WTC11 (cell line): ENCODE measurements at regions not wholly inside any gene's neighbourhood (a gene's known extent, or its start where the extent isn't known, plus 50 kb on each side); places are given as distances from the start of the nearest gene placed in this dataset.

Source experiments
- ATAC-seq: fragments of 200-7000 bp; cut with Tn5 transposase; 2 replicates; pipeline ENCODE4 v1.10.0; 2021; ENCODE audit warnings: mild to moderate bottlenecking, moderate library complexity
- CTCF ChIA-PET: fragments of 300-600 bp; sonication (Branson Sonifier 250); formaldehyde crosslinking; loops from one replicate; lab custom pipeline; 2021; ENCODE audit warnings: antibody characterized with exemption; lab: Charles Lee
- POLR2A ChIA-PET: fragments of 350-600 bp; sonication (Branson Sonifier 250); formaldehyde crosslinking; loops from one replicate; lab custom pipeline; 2021; ENCODE audit warnings: antibody characterized with exemption; lab: Charles Lee
- DNase-seq: peaks from one replicate; pipeline ENCODE4 v3.0.0; 2021; ENCODE audit warnings: low spot score
- H3K27ac Mint-ChIP-seq: 2 replicates; pipeline ENCODE4 v1.8.0; 2021; ENCODE audit warnings: mixed read lengths
- H3K27me3 Mint-ChIP-seq: 2 replicates; pipeline ENCODE4 v1.8.0; 2021; ENCODE audit warnings: low read depth, mild to moderate bottlenecking, moderate library complexity, mixed read lengths
- H3K36me3 Mint-ChIP-seq: 2 replicates; pipeline ENCODE4 v1.8.0; 2021; ENCODE audit warnings: mixed read lengths
- H3K4me1 Mint-ChIP-seq: 2 replicates; pipeline ENCODE4 v1.8.0; 2022; ENCODE audit warnings: mixed read lengths
- H3K4me3 Mint-ChIP-seq: 2 replicates; pipeline ENCODE4 v1.8.0; 2021; ENCODE audit warnings: mild to moderate bottlenecking, moderate library complexity, mixed read lengths
- H3K9me3 Mint-ChIP-seq: 2 replicates; pipeline ENCODE4 v1.8.0; 2021; ENCODE audit warnings: mixed read lengths
- CREM ChIP-seq: sonication (generic); formaldehyde crosslinking; IDR thresholded peaks from 2 replicates; pipeline ENCODE4 v1.8.1; 2022; ENCODE audit warnings: mild to moderate bottlenecking, missing genetic modification reagents, moderate library complexity
- FOXJ3 ChIP-seq: sonication (generic); formaldehyde crosslinking; IDR thresholded peaks from 2 replicates; pipeline ENCODE4 v1.9.0; 2021; ENCODE audit warnings: missing genetic modification reagents, mild to moderate bottlenecking, borderline replicate concordance
- GABPB1 ChIP-seq: sonication (generic); formaldehyde crosslinking; IDR thresholded peaks from 2 replicates; pipeline ENCODE4 v1.8.1; 2023; ENCODE audit warnings: mild to moderate bottlenecking, missing genetic modification reagents
- GTF2I ChIP-seq: fragments of 250-450 bp; sonication (Bioruptor Pico); conservative IDR thresholded peaks from 2 replicates; pipeline ENCODE4 v1.4.0; 2021; ENCODE audit warnings: mild to moderate bottlenecking
- HMGA2 ChIP-seq: fragments of 250-450 bp; sonication (Bioruptor Pico); IDR thresholded peaks from 2 replicates; pipeline ENCODE4 v1.4.0; 2021; ENCODE audit warnings: mild to moderate bottlenecking, moderate library complexity
- JAZF1 ChIP-seq: fragments of 250-450 bp; sonication (Bioruptor Pico); IDR thresholded peaks from 2 replicates; pipeline ENCODE4 v1.9.0; 2021; ENCODE audit warnings: moderate library complexity, mild to moderate bottlenecking, inconsistent platforms
- NR2C2 ChIP-seq: sonication (generic); formaldehyde crosslinking; IDR thresholded peaks from 2 replicates; pipeline ENCODE4 v1.8.0; 2022; ENCODE audit warnings: mild to moderate bottlenecking, missing genetic modification reagents
- OVOL2 ChIP-seq: fragments of 250-450 bp; sonication (Bioruptor Pico); IDR thresholded peaks from 2 replicates; pipeline ENCODE4 v1.9.0; 2021; ENCODE audit warnings: mild to moderate bottlenecking, borderline replicate concordance
- RORB ChIP-seq: fragments of 250-450 bp; sonication (Bioruptor Pico); IDR thresholded peaks from 2 replicates; pipeline ENCODE4 v1.9.0; 2021; ENCODE audit warnings: mild to moderate bottlenecking
- SMAD4 ChIP-seq: sonication (generic); formaldehyde crosslinking; IDR thresholded peaks from 2 replicates; pipeline ENCODE4 v1.8.0; 2022; ENCODE audit warnings: mild to moderate bottlenecking, missing genetic modification reagents
- TEAD1 ChIP-seq: sonication (generic); formaldehyde crosslinking; IDR thresholded peaks from 2 replicates; pipeline ENCODE4 v1.8.0; 2022; ENCODE audit warnings: mild to moderate bottlenecking, missing genetic modification reagents
- TP53 ChIP-seq: sonication (generic); formaldehyde crosslinking; IDR thresholded peaks from 2 replicates; pipeline ENCODE4 v1.8.1; 2023; ENCODE audit warnings: mild to moderate bottlenecking, missing genetic modification reagents
- ZNF138 ChIP-seq: sonication (generic); formaldehyde crosslinking; conservative IDR thresholded peaks from 2 replicates; pipeline ENCODE4 v1.8.1; 2022; ENCODE audit warnings: mild to moderate bottlenecking, moderate library complexity, missing genetic modification reagents
- ZNF232 ChIP-seq: sonication (generic); formaldehyde crosslinking; IDR thresholded peaks from 2 replicates; pipeline ENCODE4 v1.8.0; 2022; ENCODE audit warnings: mild to moderate bottlenecking, missing genetic modification reagents
- ZNF263 ChIP-seq: sonication (generic); formaldehyde crosslinking; IDR thresholded peaks from 2 replicates; pipeline ENCODE4 v1.8.1; 2022; ENCODE audit warnings: low read depth, mild to moderate bottlenecking, moderate library complexity, missing genetic modification reagents
- ZNF416 ChIP-seq: fragments of 250-450 bp; sonication (Bioruptor Pico); IDR thresholded peaks from 2 replicates; pipeline ENCODE4 v1.9.0; 2021; ENCODE audit warnings: mild to moderate bottlenecking, inconsistent platforms
- ZNF423 ChIP-seq: fragments of 250-450 bp; sonication (Bioruptor Pico); IDR thresholded peaks from 2 replicates; pipeline ENCODE4 v2.1.2; 2022; ENCODE audit warnings: mild to moderate bottlenecking, moderate library complexity
- ZNF671 ChIP-seq: fragments of 250-450 bp; sonication (Bioruptor Pico); IDR thresholded peaks from 2 replicates; pipeline ENCODE4 v1.8.0; 2021; ENCODE audit warnings: mild to moderate bottlenecking
- TF ChIP-seq, protein P1 (sequence below): sonication (generic); formaldehyde crosslinking; IDR thresholded peaks from 2 replicates; pipeline ENCODE4 v1.8.1; 2022; ENCODE audit warnings: mild to moderate bottlenecking, moderate library complexity, missing genetic modification reagents
- TF ChIP-seq, protein P2 (sequence below): sonication (generic); formaldehyde crosslinking; IDR thresholded peaks from 2 replicates; pipeline ENCODE4 v1.8.0; 2022; ENCODE audit warnings: mild to moderate bottlenecking, missing genetic modification reagents
- TF ChIP-seq, protein P3 (sequence below): sonication (generic); formaldehyde crosslinking; IDR thresholded peaks from 2 replicates; pipeline ENCODE4 v1.8.0; 2022; ENCODE audit warnings: mild to moderate bottlenecking, missing genetic modification reagents
- TF ChIP-seq, protein P4 (sequence below): fragments of 250-450 bp; sonication (Bioruptor Pico); IDR thresholded peaks from 2 replicates; pipeline ENCODE4 v1.9.0; 2021; ENCODE audit warnings: moderate library complexity, mild to moderate bottlenecking, inconsistent platforms, borderline replicate concordance
- TF ChIP-seq, protein P5 (sequence below): sonication (generic); formaldehyde crosslinking; IDR thresholded peaks from 2 replicates; pipeline ENCODE4 v1.8.1; 2023; ENCODE audit warnings: mild to moderate bottlenecking, missing genetic modification reagents

DNA sequence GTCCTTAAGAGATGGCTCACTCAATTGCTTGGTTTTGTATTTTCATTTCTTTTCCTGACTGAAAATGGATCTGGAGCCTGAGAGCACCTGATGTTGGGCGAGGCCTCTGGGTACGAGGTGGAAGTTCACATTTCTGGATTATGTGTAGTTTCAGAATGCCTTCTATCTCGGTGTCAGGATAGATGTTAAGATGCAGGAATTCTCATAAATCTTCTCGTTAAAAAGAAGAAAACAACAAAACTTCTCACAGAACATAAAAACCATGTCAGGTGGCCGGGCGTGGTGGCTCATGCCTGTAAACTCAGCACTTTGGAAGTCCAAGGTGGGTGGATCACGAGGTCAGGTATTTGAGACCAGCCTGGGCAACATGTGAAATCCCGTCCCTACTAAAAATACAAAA, 101.8 kb downstream of the RHOU start:
- H3K27ac Mint-ChIP-seq: no peak overlapping the region
- TF ChIP-seq FOXJ3 (CRISPR knock-in tag) (no peak), ZNF138 (CRISPR knock-in tag) (no peak), ZNF232 (CRISPR knock-in tag) (no peak), RORB (no peak), NR2C2 (CRISPR knock-in tag) (no peak), HMGA2 (CRISPR knock-in tag) (no peak), ZNF671 (CRISPR knock-in tag) (no peak), ZNF263 (CRISPR knock-in tag) (no peak)
- TF ChIP-seq, protein P1, sequence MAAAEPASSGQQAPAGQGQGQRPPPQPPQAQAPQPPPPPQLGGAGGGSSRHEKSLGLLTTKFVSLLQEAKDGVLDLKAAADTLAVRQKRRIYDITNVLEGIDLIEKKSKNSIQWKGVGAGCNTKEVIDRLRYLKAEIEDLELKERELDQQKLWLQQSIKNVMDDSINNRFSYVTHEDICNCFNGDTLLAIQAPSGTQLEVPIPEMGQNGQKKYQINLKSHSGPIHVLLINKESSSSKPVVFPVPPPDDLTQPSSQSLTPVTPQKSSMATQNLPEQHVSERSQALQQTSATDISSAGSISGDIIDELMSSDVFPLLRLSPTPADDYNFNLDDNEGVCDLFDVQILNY: no peak
- TF ChIP-seq, protein P2, sequence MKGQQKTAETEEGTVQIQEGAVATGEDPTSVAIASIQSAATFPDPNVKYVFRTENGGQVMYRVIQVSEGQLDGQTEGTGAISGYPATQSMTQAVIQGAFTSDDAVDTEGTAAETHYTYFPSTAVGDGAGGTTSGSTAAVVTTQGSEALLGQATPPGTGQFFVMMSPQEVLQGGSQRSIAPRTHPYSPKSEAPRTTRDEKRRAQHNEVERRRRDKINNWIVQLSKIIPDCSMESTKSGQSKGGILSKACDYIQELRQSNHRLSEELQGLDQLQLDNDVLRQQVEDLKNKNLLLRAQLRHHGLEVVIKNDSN (CRISPR knock-in tag): no peak
- TF ChIP-seq, all 79 proteins: peak for 0
- DNase-seq: no peak
- no peak overlapping the region for H3K4me3 Mint-ChIP-seq
- ATAC-seq: no peak
- no peaks in the 10 kb centered on the region; the same call in none of the 2 replicates for H3K9me3 Mint-ChIP-seq
- ChIA-PET CTCF (no interaction called here), POLR2A (interaction anchor here (1.7 kb wide), 1 partner anchor 12 kb away, joined by 5 read pairs; no protein-coding TSS in a partner anchor)
- H3K4me1 Mint-ChIP-seq: peaks cover 5% of the 10 kb centered on the region; the same call in 1 of the 2 replicates
- H3K27me3 Mint-ChIP-seq: no peaks in the 10 kb centered on the region; the same call in 1 of the 2 replicates
- H3K36me3 Mint-ChIP-seq: no peaks in the 10 kb centered on the region

DNA sequence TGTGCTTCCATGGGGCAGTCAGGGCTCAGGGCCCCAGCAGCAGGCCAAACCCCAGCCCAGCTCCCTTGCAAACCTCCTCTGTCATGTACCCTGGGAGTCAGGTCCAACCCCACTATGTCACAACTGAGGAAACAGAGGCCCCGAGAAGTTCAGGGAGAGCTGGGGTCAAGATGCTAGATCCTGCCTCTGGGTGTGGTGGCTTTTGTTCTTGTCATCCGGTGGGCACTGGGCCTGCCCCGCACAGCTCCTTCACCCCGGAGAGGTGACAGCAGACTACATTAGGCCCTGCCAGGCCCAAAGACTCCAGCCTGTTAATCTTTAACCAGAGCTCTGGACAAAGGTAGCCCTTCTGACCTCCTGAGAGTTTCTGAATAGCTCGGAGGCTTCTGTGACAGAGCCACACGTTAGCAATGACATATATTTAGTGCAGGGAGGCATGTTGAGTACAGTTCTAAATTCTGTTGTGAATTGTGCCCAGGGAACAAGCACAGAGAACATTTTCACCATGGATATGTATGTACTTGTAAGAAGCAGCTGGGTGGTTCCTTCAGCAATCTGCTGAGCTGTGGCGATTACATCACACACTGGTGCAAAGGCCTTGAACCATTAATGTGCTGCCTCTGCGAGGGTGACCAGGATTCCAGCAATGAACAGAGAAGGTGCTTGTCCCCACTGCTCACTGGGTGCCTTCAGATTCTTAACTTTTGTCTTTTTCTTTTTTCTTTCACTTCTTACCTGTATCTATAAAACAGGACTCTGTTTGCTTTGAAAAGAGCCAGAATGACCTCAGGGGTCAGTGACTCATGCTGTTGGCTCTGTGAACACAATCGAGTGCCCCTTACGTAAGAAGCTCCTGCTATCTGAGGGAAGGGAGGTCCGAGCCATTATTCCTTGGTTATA, 102.8 kb downstream of the RHOU start:
- Mint-ChIP-seq H3K27ac (no peak overlapping the region), H3K9me3 (peaks cover 8% of the 10 kb centered on the region), H3K27me3 (peaks cover 2% of the 10 kb centered on the region; the same call in 1 of the 2 replicates), H3K4me3 (no peak overlapping the region), H3K4me1 (peaks cover 5% of the 10 kb centered on the region; the same call in 1 of the 2 replicates), H3K36me3 (peaks cover 8% of the 10 kb centered on the region)
- ATAC-seq (no peak), DNase-seq (no peak)
- CTCF ChIA-PET: no interaction called here
- TF ChIP-seq TEAD1 (no peak), GABPB1 (CRISPR knock-in tag) (0 out of 2 replicates have a peak, but pooled peaks have one; percentile 61), CREM (CRISPR knock-in tag) (no peak)
- TF ChIP-seq, protein P3, sequence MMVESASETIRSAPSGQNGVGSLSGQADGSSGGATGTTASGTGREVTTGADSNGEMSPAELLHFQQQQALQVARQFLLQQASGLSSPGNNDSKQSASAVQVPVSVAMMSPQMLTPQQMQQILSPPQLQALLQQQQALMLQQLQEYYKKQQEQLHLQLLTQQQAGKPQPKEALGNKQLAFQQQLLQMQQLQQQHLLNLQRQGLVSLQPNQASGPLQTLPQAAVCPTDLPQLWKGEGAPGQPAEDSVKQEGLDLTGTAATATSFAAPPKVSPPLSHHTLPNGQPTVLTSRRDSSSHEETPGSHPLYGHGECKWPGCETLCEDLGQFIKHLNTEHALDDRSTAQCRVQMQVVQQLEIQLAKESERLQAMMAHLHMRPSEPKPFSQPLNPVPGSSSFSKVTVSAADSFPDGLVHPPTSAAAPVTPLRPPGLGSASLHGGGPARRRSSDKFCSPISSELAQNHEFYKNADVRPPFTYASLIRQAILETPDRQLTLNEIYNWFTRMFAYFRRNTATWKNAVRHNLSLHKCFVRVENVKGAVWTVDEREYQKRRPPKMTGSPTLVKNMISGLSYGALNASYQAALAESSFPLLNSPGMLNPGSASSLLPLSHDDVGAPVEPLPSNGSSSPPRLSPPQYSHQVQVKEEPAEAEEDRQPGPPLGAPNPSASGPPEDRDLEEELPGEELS (CRISPR knock-in tag): no peak
- POLR2A ChIA-PET: interaction anchor here (1.7 kb wide), 1 partner anchor 11 kb away, joined by 5 read pairs; no protein-coding TSS in a partner anchor

DNA sequence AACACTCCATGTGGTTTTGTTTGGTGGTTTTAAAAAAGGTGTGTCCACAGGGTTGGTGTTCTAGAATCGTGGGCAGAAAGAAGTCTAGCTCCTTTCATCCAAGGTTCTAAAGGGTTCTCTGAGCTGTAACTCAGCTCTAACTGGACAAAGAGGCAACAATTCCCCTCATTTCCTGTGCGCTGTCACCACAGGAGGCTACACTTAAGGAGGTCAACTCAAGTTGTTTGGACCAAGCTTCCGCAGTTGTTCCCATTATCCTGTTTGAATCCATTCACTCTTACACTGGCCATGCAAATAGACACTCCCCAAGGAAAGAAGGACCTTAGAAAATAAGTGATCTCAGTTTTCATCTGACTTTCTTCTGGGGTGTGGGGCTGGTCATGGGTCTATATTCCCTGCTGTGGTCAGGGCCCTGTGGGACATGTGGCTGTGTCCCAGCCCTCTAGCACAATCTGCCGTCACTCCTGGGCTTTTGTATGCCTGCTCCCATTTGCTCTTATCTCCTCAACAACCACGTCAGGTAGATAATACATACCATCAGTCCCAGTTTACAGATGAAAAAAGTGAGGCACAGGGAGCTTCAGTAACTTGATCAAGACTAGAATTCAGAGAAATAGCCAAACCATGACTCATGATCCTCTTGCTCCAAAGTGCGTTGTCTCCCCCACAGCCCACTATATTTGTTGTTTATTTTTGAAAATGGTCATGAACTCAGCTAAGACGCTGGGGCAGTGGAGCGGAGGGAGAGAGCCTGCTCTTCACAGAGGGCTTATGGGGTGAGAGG, 103.6 kb downstream of the RHOU start:
- Mint-ChIP-seq H3K4me1 (peaks cover 5% of the 10 kb centered on the region; the same call in 1 of the 2 replicates), H3K9me3 (peaks cover 14% of the 10 kb centered on the region), H3K4me3 (no peak overlapping the region), H3K27me3 (peaks cover 2% of the 10 kb centered on the region; the same call in 1 of the 2 replicates), H3K36me3 (peaks cover 12% of the 10 kb centered on the region), H3K27ac (no peak overlapping the region)
- no peak for ATAC-seq
- ChIA-PET CTCF (no interaction called here), POLR2A (interaction anchor here (1.7 kb wide), 1 partner anchor 10 kb away, joined by 5 read pairs; no protein-coding TSS in a partner anchor)
- no peak for DNase-seq
- no peak for TF ChIP-seq SMAD4
- no peak for TF ChIP-seq OVOL2 (CRISPR knock-in tag)
- TF ChIP-seq TP53 (CRISPR knock-in tag): no peak
- TF ChIP-seq TEAD1: no peak
- TF ChIP-seq ZNF423 (CRISPR knock-in tag): no peak
- TF ChIP-seq, protein P4, sequence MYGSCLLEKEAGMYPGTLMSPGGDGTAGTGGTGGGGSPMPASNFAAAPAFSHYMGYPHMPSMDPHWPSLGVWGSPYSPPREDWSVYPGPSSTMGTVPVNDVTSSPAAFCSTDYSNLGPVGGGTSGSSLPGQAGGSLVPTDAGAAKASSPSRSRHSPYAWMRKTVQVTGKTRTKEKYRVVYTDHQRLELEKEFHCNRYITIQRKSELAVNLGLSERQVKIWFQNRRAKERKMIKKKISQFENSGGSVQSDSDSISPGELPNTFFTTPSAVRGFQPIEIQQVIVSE: no peak
- TF ChIP-seq ZNF416 (CRISPR knock-in tag): no peak
- TF ChIP-seq GTF2I (CRISPR knock-in tag): no peak
- no peak for TF ChIP-seq GABPB1 (CRISPR knock-in tag)
- TF ChIP-seq JAZF1 (CRISPR knock-in tag): no peak
- TF ChIP-seq, protein P1: no peak
- TF ChIP-seq, protein P5, sequence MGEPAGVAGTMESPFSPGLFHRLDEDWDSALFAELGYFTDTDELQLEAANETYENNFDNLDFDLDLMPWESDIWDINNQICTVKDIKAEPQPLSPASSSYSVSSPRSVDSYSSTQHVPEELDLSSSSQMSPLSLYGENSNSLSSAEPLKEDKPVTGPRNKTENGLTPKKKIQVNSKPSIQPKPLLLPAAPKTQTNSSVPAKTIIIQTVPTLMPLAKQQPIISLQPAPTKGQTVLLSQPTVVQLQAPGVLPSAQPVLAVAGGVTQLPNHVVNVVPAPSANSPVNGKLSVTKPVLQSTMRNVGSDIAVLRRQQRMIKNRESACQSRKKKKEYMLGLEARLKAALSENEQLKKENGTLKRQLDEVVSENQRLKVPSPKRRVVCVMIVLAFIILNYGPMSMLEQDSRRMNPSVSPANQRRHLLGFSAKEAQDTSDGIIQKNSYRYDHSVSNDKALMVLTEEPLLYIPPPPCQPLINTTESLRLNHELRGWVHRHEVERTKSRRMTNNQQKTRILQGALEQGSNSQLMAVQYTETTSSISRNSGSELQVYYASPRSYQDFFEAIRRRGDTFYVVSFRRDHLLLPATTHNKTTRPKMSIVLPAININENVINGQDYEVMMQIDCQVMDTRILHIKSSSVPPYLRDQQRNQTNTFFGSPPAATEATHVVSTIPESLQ (CRISPR knock-in tag): no peak
